Body of pancreas (tissue), 4 donors: ENCODE measurements at regions not wholly inside any gene's neighbourhood (a gene's known extent, or its start where the extent isn't known, plus 50 kb on each side); places are given as distances from the start of the nearest gene placed in this dataset.

Experiments used
- ATAC-seq: fragments of 150-250 bp; one replicate; pipeline ENCODE4 v1.9.1; 2016
- DNase-seq, 4 donors: peaks; one replicate each; pipeline ENCODE4 v3.0.0-alpha.2; 2019
- H3K27ac ChIP-seq, 4 donors: fragments of 200-600 bp; sonication (generic); 1 replicate in 3 of 4; 2 replicates in 1 of 4; pipeline versions ENCODE4 v1.5.1 to v1.6.1; 2016 to 2019; ENCODE audit warnings: mild to moderate bottlenecking in 1 of 4, mixed read lengths in 1 of 4, moderate library complexity in 1 of 4
- H3K27me3 ChIP-seq, 2 donors: fragments of 200-600 bp; sonication (generic); one replicate each; pipeline ENCODE4 v1.6.0; 2016; ENCODE audit warnings: mild to moderate bottlenecking in 1 of 2
- H3K36me3 ChIP-seq, 2 donors: fragments of 200-600 bp; sonication (generic); replicated peaks in 1 of 2; 2 replicates each; pipeline ENCODE4 v1.5.1; 2016; ENCODE audit warnings: low read depth in 2 of 2; ENCODE audit not compliant: insufficient read depth in 1 of 2
- H3K4me1 ChIP-seq: fragments of 200-600 bp; sonication (generic); one replicate; pipeline ENCODE4 v1.6.0; 2016
- H3K4me3 ChIP-seq, 2 donors: fragments of 200-600 bp; sonication (generic); 1 replicate in 1 of 2; 2 replicates in 1 of 2; pipeline ENCODE4 v1.5.1; 2016 to 2019
- H3K9me3 ChIP-seq, 3 donors: fragments of 200-600 bp; sonication (generic); 1 replicate in 2 of 3; 2 replicates in 1 of 3; pipeline ENCODE4 v1.5.1; 2016
- POLR2A ChIP-seq, 3 donors: fragments of 450-650 bp; IDR thresholded peaks; one replicate each; pipeline ENCODE4 v1.6.1; 2016; ENCODE audit warnings: antibody characterized with exemption in 3 of 3, mild to moderate bottlenecking in 2 of 3
- WGBS, 2 donors: methylation state at CpG; one replicate each; pipeline ENCODE4 v1.1.5; 2017; 5-methylcytosine and 5-hydroxymethylcytosine counted together
- intact Hi-C: fragments of 100-400 bp; cut with DNase I; formaldehyde crosslinking; loops from one replicate; pipeline ENCODE4 v1.15.1; 2023
- TF ChIP-seq, protein P1 (sequence below), 7 experiments: fragments of 450-650 bp in 4 of 7; fragments of 200-600 bp in 3 of 7; sonication (generic) in 3 of 7; IDR thresholded peaks; one replicate each; pipeline ENCODE4 v1.5.1; 2016 to 2019; ENCODE audit warnings: antibody characterized with exemption in 7 of 7

DNA sequence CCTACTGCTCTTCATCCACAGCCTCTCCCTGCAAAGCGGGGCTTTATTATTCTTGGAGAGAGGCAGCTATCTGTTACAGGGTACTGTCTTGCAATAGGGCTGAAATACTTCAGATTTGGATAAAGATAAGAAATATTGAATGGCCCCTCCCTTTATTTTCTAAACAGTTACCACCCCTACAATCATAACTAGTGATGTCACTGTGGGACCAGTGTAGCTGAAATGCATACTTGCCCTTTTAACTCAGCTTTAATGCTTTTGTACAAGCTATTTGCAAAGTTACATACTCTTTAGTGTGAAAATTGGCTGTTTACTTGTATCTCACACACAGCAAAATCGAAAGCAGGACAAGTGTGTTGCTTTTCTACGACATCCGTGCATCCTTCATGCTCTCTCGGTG is 261.7 kb upstream of the GATB start:
- no peak overlapping the region for H3K27ac ChIP-seq
- ATAC-seq (no peak), DNase-seq (no peak)
- no peaks in the 10 kb centered on the region for H3K4me1 ChIP-seq
- no peak for TF ChIP-seq POLR2A (IDR thresholded peaks at IDR 0.05)
- TF ChIP-seq, protein P1, sequence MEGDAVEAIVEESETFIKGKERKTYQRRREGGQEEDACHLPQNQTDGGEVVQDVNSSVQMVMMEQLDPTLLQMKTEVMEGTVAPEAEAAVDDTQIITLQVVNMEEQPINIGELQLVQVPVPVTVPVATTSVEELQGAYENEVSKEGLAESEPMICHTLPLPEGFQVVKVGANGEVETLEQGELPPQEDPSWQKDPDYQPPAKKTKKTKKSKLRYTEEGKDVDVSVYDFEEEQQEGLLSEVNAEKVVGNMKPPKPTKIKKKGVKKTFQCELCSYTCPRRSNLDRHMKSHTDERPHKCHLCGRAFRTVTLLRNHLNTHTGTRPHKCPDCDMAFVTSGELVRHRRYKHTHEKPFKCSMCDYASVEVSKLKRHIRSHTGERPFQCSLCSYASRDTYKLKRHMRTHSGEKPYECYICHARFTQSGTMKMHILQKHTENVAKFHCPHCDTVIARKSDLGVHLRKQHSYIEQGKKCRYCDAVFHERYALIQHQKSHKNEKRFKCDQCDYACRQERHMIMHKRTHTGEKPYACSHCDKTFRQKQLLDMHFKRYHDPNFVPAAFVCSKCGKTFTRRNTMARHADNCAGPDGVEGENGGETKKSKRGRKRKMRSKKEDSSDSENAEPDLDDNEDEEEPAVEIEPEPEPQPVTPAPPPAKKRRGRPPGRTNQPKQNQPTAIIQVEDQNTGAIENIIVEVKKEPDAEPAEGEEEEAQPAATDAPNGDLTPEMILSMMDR (IDR thresholded peaks at IDR 0.05): no peak
- 83 to 84% methylated on average over 5 of the region's 5 CpGs for WGBS, 2 donors
- no peaks in the 10 kb centered on the region for H3K36me3 ChIP-seq
- H3K27me3 ChIP-seq: no peaks in the 10 kb centered on the region
- H3K4me3 ChIP-seq: no peak overlapping the region
- H3K9me3 ChIP-seq: no peaks in the 10 kb centered on the region
- intact Hi-C loops: no loop called here

DNA sequence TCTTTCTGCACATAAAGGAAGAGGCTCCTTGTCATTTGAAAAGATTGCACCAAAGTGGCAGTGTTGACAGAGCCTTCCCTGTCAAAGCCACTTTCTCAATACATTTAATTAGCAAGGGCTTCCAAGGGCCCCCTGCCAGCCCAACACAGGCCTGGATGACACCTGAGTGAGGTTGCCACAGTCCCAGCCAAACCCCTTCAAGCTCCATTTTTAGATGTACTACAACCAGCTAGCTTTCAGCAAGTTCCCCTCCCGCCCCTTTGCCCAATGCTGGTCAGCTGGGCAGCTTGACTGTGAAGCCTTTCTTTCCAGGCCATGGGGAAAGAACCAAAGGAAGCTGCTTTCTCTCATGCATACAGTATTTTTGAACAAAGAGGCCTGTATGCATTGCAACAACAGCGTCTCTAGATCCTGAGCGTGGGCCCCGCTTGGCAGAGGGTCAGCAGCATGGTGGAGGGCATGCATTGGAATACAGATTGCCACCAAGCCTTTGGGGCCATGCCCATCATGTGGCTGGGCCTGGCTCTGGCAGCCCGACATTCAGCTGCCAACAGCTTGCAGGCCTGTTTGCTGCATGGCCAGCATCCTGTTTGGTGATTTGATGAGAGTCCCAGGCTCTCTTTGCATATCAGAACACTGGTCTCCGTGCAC is 261.1 kb upstream of the GATB start:
- TF ChIP-seq, protein P1 (IDR thresholded peaks at IDR 0.05): no peak
- TF ChIP-seq POLR2A (IDR thresholded peaks at IDR 0.05): no peak
- ATAC-seq (no peak), DNase-seq (no peak)
- Histone ChIP-seq H3K4me3 (no peak overlapping the region), H3K36me3 (no peaks in the 10 kb centered on the region), H3K27ac (no peak overlapping the region), H3K9me3 (no peaks in the 10 kb centered on the region), H3K4me1 (no peaks in the 10 kb centered on the region), H3K27me3 (no peaks in the 10 kb centered on the region)
- WGBS, 2 donors: 69 to 77% methylated on average over 5 to 6 of the region's 6 CpGs
- intact Hi-C loops: no loop called here

DNA sequence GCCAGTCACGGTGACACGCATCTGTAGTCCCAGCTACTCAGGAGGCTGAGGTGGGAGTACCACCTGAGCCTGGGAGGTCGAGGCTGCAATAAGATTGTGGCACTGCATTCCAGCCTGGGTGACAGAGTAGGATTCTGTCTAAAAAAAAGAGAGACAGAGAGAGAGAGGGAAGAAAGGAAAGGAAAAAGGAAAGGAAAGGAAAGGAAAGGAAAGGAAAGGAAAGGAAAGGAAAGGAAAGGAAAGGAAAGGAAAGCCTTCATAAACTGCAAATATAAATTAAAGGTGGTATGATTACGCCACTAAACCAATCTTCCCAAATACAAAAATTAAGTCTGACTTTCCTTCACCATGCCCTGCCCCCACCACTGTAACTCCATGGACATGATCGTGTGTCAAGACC is 259.3 kb upstream of the GATB start:
- DNase-seq: no peak

DNA sequence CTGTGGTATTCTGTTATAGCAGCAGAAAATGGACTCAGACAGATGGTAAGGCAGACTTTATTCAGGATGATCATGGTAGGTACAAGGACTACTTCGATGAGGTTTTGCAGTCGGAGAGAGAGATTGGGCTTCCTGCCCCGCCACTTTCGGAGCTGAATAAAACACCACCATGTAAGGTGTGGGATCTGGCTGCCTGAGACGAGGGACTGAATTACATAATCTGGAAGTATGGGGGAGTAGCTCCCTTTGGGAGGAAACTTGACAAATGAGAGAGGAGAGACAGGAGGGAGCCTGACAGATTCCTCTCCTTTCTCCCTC is 255.5 kb upstream of the GATB start:
- no peak for TF ChIP-seq POLR2A (IDR thresholded peaks at IDR 0.05)
- no peak for ATAC-seq
- Histone ChIP-seq H3K27ac (no peak overlapping the region), H3K4me3 (no peak overlapping the region), H3K9me3 (no peaks in the 10 kb centered on the region), H3K36me3 (no peaks in the 10 kb centered on the region), H3K4me1 (no peaks in the 10 kb centered on the region), H3K27me3 (no peaks in the 10 kb centered on the region)
- 79 to 80% methylated on average over 5 of the region's 5 CpGs for WGBS, 2 donors
- no peak for DNase-seq
- intact Hi-C loops: no loop called here

More for the DNA sequence above, 259.3 kb upstream of the GATB start:
- Histone ChIP-seq H3K9me3 (no peaks in the 10 kb centered on the region), H3K4me1 (no peaks in the 10 kb centered on the region), H3K4me3 (no peak overlapping the region), H3K27ac (no peak overlapping the region), H3K36me3 (no peaks in the 10 kb centered on the region), H3K27me3 (no peaks in the 10 kb centered on the region)
- no peak for ATAC-seq
- 74 to 77% methylated on average over 5 of the region's 5 CpGs for WGBS, 2 donors
- TF ChIP-seq, protein P1 (IDR thresholded peaks at IDR 0.05): no peak
- TF ChIP-seq POLR2A (IDR thresholded peaks at IDR 0.05): no peak
- intact Hi-C loops: no loop called here

DNA sequence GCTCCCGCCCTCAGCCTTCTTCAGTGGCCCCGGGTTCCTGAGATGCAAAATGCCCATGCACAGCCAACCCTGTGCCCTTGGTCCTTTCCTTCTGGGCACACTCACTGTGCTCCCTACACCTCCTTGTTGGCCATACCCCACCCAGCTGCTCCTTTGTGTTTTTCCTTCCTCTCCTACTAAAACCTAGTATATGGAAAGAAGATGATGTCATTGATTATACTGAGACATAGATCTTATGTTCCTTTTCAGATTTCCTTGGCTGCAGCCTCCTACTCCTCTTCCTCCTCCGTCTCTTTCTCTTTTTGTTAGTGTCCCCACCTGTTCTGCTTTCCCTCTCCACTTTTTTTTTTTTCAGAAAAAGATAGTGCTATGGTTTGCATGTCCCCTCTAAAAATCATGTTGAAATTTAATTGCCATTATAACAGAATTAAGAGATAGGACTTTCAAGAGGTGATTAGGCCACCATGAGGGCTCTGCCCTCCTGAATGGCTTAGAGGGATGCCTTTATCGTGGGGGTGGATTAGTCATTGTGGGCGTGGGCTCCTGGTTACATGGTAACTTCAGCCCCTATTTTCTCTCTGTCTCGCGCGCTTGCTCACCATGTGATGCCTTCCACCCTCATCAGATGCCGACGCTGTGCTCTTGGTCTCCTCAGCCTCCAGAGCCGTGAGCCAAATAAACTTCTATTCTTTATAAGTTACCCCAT is 254.9 kb upstream of the GATB start:
- no peak for TF ChIP-seq POLR2A (IDR thresholded peaks at IDR 0.05)
- TF ChIP-seq, protein P1 (IDR thresholded peaks at IDR 0.05): no peak
- H3K27me3 ChIP-seq: no peaks in the 10 kb centered on the region
- H3K4me1 ChIP-seq: no peaks in the 10 kb centered on the region
- intact Hi-C loops: no loop called here
- H3K4me3 ChIP-seq: no peak overlapping the region
- no peaks in the 10 kb centered on the region for H3K9me3 ChIP-seq
- 77 to 84% methylated on average over 11 of the region's 11 CpGs for WGBS, 2 donors
- no peaks in the 10 kb centered on the region for H3K36me3 ChIP-seq
- no peak overlapping the region for H3K27ac ChIP-seq
- ATAC-seq (no peak), DNase-seq (no peak)
